Forelimb muscle (tissue), 1 donor: ENCODE measurements at regions not wholly inside any gene's neighbourhood (a gene's known extent, or its start where the extent isn't known, plus 50 kb on each side); places are given as distances from the start of the nearest gene placed in this dataset.

Experiments
- DNase-seq: peaks from one replicate; pipeline ENCODE4 v3.0.0-alpha.2; 2013; ENCODE audit warnings: low read depth

GRCh38 chr1:38571726-38572125, 287.8 kb downstream of the RRAGC start:
- DNase-seq: no peak

GRCh38 chr1:38570657-38570975, 289.0 kb downstream of the RRAGC start:
- DNase-seq: no peak

- DNase-seq: no peak
Observed at GRCh38 chr1:38569932-38570656, 289.5 kb downstream of the RRAGC start.

- no peak for DNase-seq
Observed at GRCh38 chr1:38568061-38568857, 291.3 kb downstream of the RRAGC start.

- DNase-seq: no peak
Observed at GRCh38 chr1:38567401-38567800, 292.2 kb downstream of the RRAGC start.

- DNase-seq: no peak
Observed at GRCh38 chr1:38565020-38565491, 294.5 kb downstream of the RRAGC start.

- no peak for DNase-seq
Observed at GRCh38 chr1:38563942-38564735, 295.4 kb downstream of the RRAGC start.

GRCh38 chr1:38561725-38562124, 297.8 kb downstream of the RRAGC start:
- DNase-seq: no peak

- no peak for DNase-seq
Observed at GRCh38 chr1:38561110-38561509, 298.5 kb downstream of the RRAGC start.

GRCh38 chr1:38560457-38560856, 299.1 kb downstream of the RRAGC start:
- DNase-seq: no peak

- DNase-seq: no peak
Observed at GRCh38 chr1:38559446-38560165, 300.0 kb downstream of the RRAGC start.

- DNase-seq: no peak
Observed at GRCh38 chr1:38558500-38559445, 300.8 kb downstream of the RRAGC start.

- DNase-seq: no peak
Observed at GRCh38 chr1:38558055-38558454, 301.5 kb downstream of the RRAGC start.

- DNase-seq: no peak
Observed at GRCh38 chr1:38555594-38555993, 304.0 kb downstream of the RRAGC start.

- no peak for DNase-seq
Observed at GRCh38 chr1:38555130-38555529, 304.4 kb downstream of the RRAGC start.

GRCh38 chr1:38551318-38552307, 308.0 kb downstream of the RRAGC start:
- DNase-seq: no peak

GRCh38 chr1:38549191-38549590, 310.4 kb downstream of the RRAGC start:
- DNase-seq: no peak

- DNase-seq: no peak
Observed at GRCh38 chr1:38547321-38547720, 312.3 kb downstream of the RRAGC start.

GRCh38 chr1:38546636-38547035, 312.9 kb downstream of the RRAGC start:
- DNase-seq: no peak
